ENCODE measurements at regions not wholly inside any gene's neighbourhood (a gene's known extent, or its start where the extent isn't known, plus 50 kb on each side); places are given as distances from the start of the nearest gene placed in this dataset.

- TF ChIP-seq CTCF (IDR thresholded peaks at IDR 0.05; ENCODE audit: insufficient read depth in 1 of 2, low read depth in 1 of 2, low read length in 1 of 2, severe bottlenecking in 1 of 2, unreplicated experiment in 1 of 2): no peak
- Mint-ChIP-seq H3K9me3 (ENCODE audit: unreplicated experiment) (no peaks in the 10 kb centered on the region), H3K27ac (ENCODE audit: unreplicated experiment) (no peak overlapping the region), H3K4me1 (ENCODE audit: low read depth, unreplicated experiment) (peaks cover 24% of the 10 kb centered on the region), H3K4me3 (ENCODE audit: unreplicated experiment) (no peak overlapping the region), H3K36me3 (ENCODE audit: insufficient read depth, unreplicated experiment) (no peaks in the 10 kb centered on the region), H3K27me3 (ENCODE audit: insufficient read depth, unreplicated experiment) (no peaks in the 10 kb centered on the region)
- peaks cover 30% of the 10 kb centered on the region for H3K4me1 ChIP-seq
- ChIA-PET POLR2A (no interaction called here), CTCF (no interaction called here)
- H3K27me3 ChIP-seq (replicated peaks; ENCODE audit: control insufficient read depth, insufficient read depth, low read length): no peaks in the 10 kb centered on the region
- no peak for DNase-seq
- BruUV-seq (replicated peaks): no TSS peak
- intact Hi-C loops (cut with micrococcal nuclease; ENCODE audit: unreplicated experiment): no loop called here
- H3K36me3 ChIP-seq (ENCODE audit: control insufficient read depth, insufficient read depth, low read length): no peaks in the 10 kb centered on the region
- no peaks in the 10 kb centered on the region for H3K9me3 ChIP-seq
- no peak overlapping the region for H3K4me3 ChIP-seq (ENCODE audit: low read depth, low read length)
Measured at GRCh38 chr12:75748136-75748535, 236.7 kb upstream of the KRR1 start.

GRCh38 chr12:75747572-75748021, 236.2 kb upstream of the KRR1 start:
- DNase-seq: no peak
- intact Hi-C loops (cut with micrococcal nuclease; ENCODE audit: unreplicated experiment): no loop called here
- no peaks in the 10 kb centered on the region for H3K27me3 ChIP-seq (replicated peaks; ENCODE audit: control insufficient read depth, insufficient read depth, low read length)
- no peaks in the 10 kb centered on the region for H3K36me3 ChIP-seq (ENCODE audit: control insufficient read depth, insufficient read depth, low read length)
- CTCF ChIA-PET: no interaction called here
- Mint-ChIP-seq H3K27me3 (ENCODE audit: insufficient read depth, unreplicated experiment) (no peaks in the 10 kb centered on the region), H3K27ac (ENCODE audit: unreplicated experiment) (no peak overlapping the region), H3K4me1 (ENCODE audit: low read depth, unreplicated experiment) (peaks cover 24% of the 10 kb centered on the region), H3K36me3 (ENCODE audit: insufficient read depth, unreplicated experiment) (no peaks in the 10 kb centered on the region), H3K9me3 (ENCODE audit: unreplicated experiment) (no peaks in the 10 kb centered on the region), H3K4me3 (ENCODE audit: unreplicated experiment) (no peak overlapping the region)
- TF ChIP-seq CTCF (IDR thresholded peaks at IDR 0.05; ENCODE audit: insufficient read depth in 1 of 2, low read depth in 1 of 2, low read length in 1 of 2, severe bottlenecking in 1 of 2, unreplicated experiment in 1 of 2): no peak
- no peak overlapping the region for H3K4me3 ChIP-seq (ENCODE audit: low read depth, low read length)
- POLR2A ChIA-PET: no interaction called here
- no peaks in the 10 kb centered on the region for H3K9me3 ChIP-seq
- peaks cover 30% of the 10 kb centered on the region for H3K4me1 ChIP-seq
- no TSS peak for BruUV-seq (replicated peaks)

- POLR2A ChIA-PET: no interaction called here
- intact Hi-C loops (cut with micrococcal nuclease; ENCODE audit: unreplicated experiment): no loop called here
- CTCF ChIA-PET: no interaction called here
- H3K9me3 Mint-ChIP-seq (ENCODE audit: unreplicated experiment): peaks cover 5% of the 10 kb centered on the region
- H3K27me3 Mint-ChIP-seq (ENCODE audit: insufficient read depth, unreplicated experiment): no peaks in the 10 kb centered on the region
- BruUV-seq (replicated peaks): no TSS peak
- no peak for DNase-seq
- Histone ChIP-seq H3K27me3 (replicated peaks; ENCODE audit: control insufficient read depth, insufficient read depth, low read length) (no peaks in the 10 kb centered on the region), H3K9me3 (no peaks in the 10 kb centered on the region), H3K4me1 (peaks cover 23% of the 10 kb centered on the region), H3K4me3 (ENCODE audit: low read depth, low read length) (no peak overlapping the region), H3K36me3 (ENCODE audit: control insufficient read depth, insufficient read depth, low read length) (no peaks in the 10 kb centered on the region)
- no peak overlapping the region for H3K4me3 Mint-ChIP-seq (ENCODE audit: unreplicated experiment)
- H3K36me3 Mint-ChIP-seq (ENCODE audit: insufficient read depth, unreplicated experiment): no peaks in the 10 kb centered on the region
- H3K27ac Mint-ChIP-seq (ENCODE audit: unreplicated experiment): no peak overlapping the region
- TF ChIP-seq CTCF (IDR thresholded peaks at IDR 0.05; ENCODE audit: insufficient read depth in 1 of 2, low read depth in 1 of 2, low read length in 1 of 2, severe bottlenecking in 1 of 2, unreplicated experiment in 1 of 2): no peak
- H3K4me1 Mint-ChIP-seq (ENCODE audit: low read depth, unreplicated experiment): peaks cover 18% of the 10 kb centered on the region
Measured at GRCh38 chr12:75746621-75747020, 235.2 kb upstream of the KRR1 start.
